ENCODE measurements at regions not wholly inside any gene's neighbourhood (a gene's known extent, or its start where the extent isn't known, plus 50 kb on each side); places are given as distances from the start of the nearest gene placed in this dataset.

GRCh38 chr12:130258863-130259262, 78.8 kb upstream of the PIWIL1 start:
- Histone ChIP-seq H3K4me1 (ENCODE audit: insufficient read depth, low read length) (no peaks in the 10 kb centered on the region), H3K9me3 (ENCODE audit: control insufficient read depth in 1 of 2, low read length in 2 of 2) (no peaks in the 10 kb centered on the region), H3K27me3 (ENCODE audit: insufficient read depth, low read length) (no peaks in the 10 kb centered on the region), H3K4me3 (ENCODE audit: low read length in 2 of 2) (no peak overlapping the region), H3K27ac (ENCODE audit: low read depth, low read length) (no peak overlapping the region), H3K36me3 (ENCODE audit: insufficient read depth, low read length) (no peaks in the 10 kb centered on the region)
- ChIA-PET CTCF (ENCODE audit: partially characterized antibody) (no interaction called here), POLR2A (ENCODE audit: partially characterized antibody) (no interaction called here)
- peaks cover 0 to 1% of the 10 kb centered on the region in 2 donors for H3K36me3 Mint-ChIP-seq
- intact Hi-C loops (cut with micrococcal nuclease): no loop called here
- no peaks in the 10 kb centered on the region for H3K27me3 Mint-ChIP-seq
- H3K4me1 Mint-ChIP-seq: no peaks in the 10 kb centered on the region
- no peak for DNase-seq
- H3K27ac Mint-ChIP-seq: no peak overlapping the region
- H3K4me3 Mint-ChIP-seq: no peak overlapping the region
- peaks cover 0 to 4% (median 2%) of the 10 kb centered on the region in 8 donors for H3K9me3 Mint-ChIP-seq

- Histone ChIP-seq H3K4me1 (ENCODE audit: insufficient read depth, low read length) (no peaks in the 10 kb centered on the region), H3K27ac (ENCODE audit: low read depth, low read length) (no peak overlapping the region), H3K36me3 (ENCODE audit: insufficient read depth, low read length) (no peaks in the 10 kb centered on the region), H3K9me3 (ENCODE audit: control insufficient read depth in 1 of 2, low read length in 2 of 2) (no peaks in the 10 kb centered on the region), H3K4me3 (ENCODE audit: low read length in 2 of 2) (no peak overlapping the region), H3K27me3 (ENCODE audit: insufficient read depth, low read length) (no peaks in the 10 kb centered on the region)
- Mint-ChIP-seq H3K36me3 (peaks cover 0 to 1% of the 10 kb centered on the region in 2 donors), H3K27ac (no peak overlapping the region), H3K4me3 (no peak overlapping the region), H3K4me1 (no peaks in the 10 kb centered on the region), H3K9me3 (peaks cover 0 to 8% (median 4%) of the 10 kb centered on the region in 8 donors), H3K27me3 (no peaks in the 10 kb centered on the region)
- ChIA-PET CTCF (ENCODE audit: partially characterized antibody) (no interaction called here), POLR2A (ENCODE audit: partially characterized antibody) (no interaction called here)
- intact Hi-C loops (cut with micrococcal nuclease): no loop called here
- no peak for DNase-seq
Observed at GRCh38 chr12:130263025-130263424, 74.7 kb upstream of the PIWIL1 start.

- ChIA-PET POLR2A (ENCODE audit: partially characterized antibody) (no interaction called here), CTCF (ENCODE audit: partially characterized antibody) (no interaction called here)
- no peaks in the 10 kb centered on the region for H3K4me1 Mint-ChIP-seq
- H3K36me3 Mint-ChIP-seq: peaks cover 0 to 1% of the 10 kb centered on the region in 2 donors
- H3K27me3 Mint-ChIP-seq: no peaks in the 10 kb centered on the region
- Histone ChIP-seq H3K9me3 (ENCODE audit: control insufficient read depth in 1 of 2, low read length in 2 of 2) (no peaks in the 10 kb centered on the region), H3K4me3 (ENCODE audit: low read length in 2 of 2) (no peak overlapping the region), H3K36me3 (ENCODE audit: insufficient read depth, low read length) (no peaks in the 10 kb centered on the region), H3K27ac (ENCODE audit: low read depth, low read length) (no peak overlapping the region), H3K4me1 (ENCODE audit: insufficient read depth, low read length) (no peaks in the 10 kb centered on the region), H3K27me3 (ENCODE audit: insufficient read depth, low read length) (no peaks in the 10 kb centered on the region)
- H3K9me3 Mint-ChIP-seq: peaks cover 0 to 8% (median 4%) of the 10 kb centered on the region in 8 donors
- H3K27ac Mint-ChIP-seq: no peak overlapping the region
- H3K4me3 Mint-ChIP-seq: no peak overlapping the region
- intact Hi-C loops (cut with micrococcal nuclease): no loop called here
- DNase-seq: no peak
Observed at GRCh38 chr12:130263996-130264395, 73.7 kb upstream of the PIWIL1 start.

GRCh38 chr12:130266751-130267150, 70.9 kb upstream of the PIWIL1 start:
- no peaks in the 10 kb centered on the region for H3K27me3 ChIP-seq (ENCODE audit: insufficient read depth, low read length)
- no peak for DNase-seq
- no peaks in the 10 kb centered on the region for H3K4me1 Mint-ChIP-seq
- no peak overlapping the region for H3K27ac ChIP-seq (ENCODE audit: low read depth, low read length)
- no peaks in the 10 kb centered on the region for H3K4me1 ChIP-seq (ENCODE audit: insufficient read depth, low read length)
- no peak overlapping the region for H3K27ac Mint-ChIP-seq
- ChIA-PET CTCF (ENCODE audit: partially characterized antibody) (no interaction called here), POLR2A (ENCODE audit: partially characterized antibody) (no interaction called here)
- H3K4me3 ChIP-seq (ENCODE audit: low read length in 2 of 2): no peak overlapping the region
- no peaks in the 10 kb centered on the region for H3K36me3 Mint-ChIP-seq
- H3K36me3 ChIP-seq (ENCODE audit: insufficient read depth, low read length): no peaks in the 10 kb centered on the region
- H3K9me3 Mint-ChIP-seq: peaks cover 0 to 6% (median 3%) of the 10 kb centered on the region in 8 donors
- intact Hi-C loops (cut with micrococcal nuclease): no loop called here
- no peak overlapping the region for H3K4me3 Mint-ChIP-seq
- H3K27me3 Mint-ChIP-seq: no peaks in the 10 kb centered on the region
- H3K9me3 ChIP-seq (ENCODE audit: control insufficient read depth in 1 of 2, low read length in 2 of 2): no peaks in the 10 kb centered on the region

GRCh38 chr12:130280231-130280630, 57.5 kb upstream of the PIWIL1 start:
- no peaks in the 10 kb centered on the region for H3K4me1 ChIP-seq (ENCODE audit: insufficient read depth, low read length)
- CTCF ChIA-PET (ENCODE audit: partially characterized antibody): interaction anchor here (0.9 to 1.1 kb wide), 2 partner anchors 11 to 12 kb away, joined by 3 to 5 read pairs; no protein-coding TSS in a partner anchor
- H3K27ac ChIP-seq (ENCODE audit: low read depth, low read length): no peak overlapping the region
- H3K4me3 Mint-ChIP-seq: no peak overlapping the region
- H3K9me3 Mint-ChIP-seq: peaks cover 0 to 18% (median 4%) of the 10 kb centered on the region in 8 donors
- no peak for DNase-seq
- POLR2A ChIA-PET (ENCODE audit: partially characterized antibody): no interaction called here
- H3K36me3 Mint-ChIP-seq: no peaks in the 10 kb centered on the region
- H3K4me1 Mint-ChIP-seq: no peaks in the 10 kb centered on the region
- no peaks in the 10 kb centered on the region for H3K36me3 ChIP-seq (ENCODE audit: insufficient read depth, low read length)
- H3K27me3 ChIP-seq (ENCODE audit: insufficient read depth, low read length): no peaks in the 10 kb centered on the region
- no peaks in the 10 kb centered on the region for H3K9me3 ChIP-seq (ENCODE audit: control insufficient read depth in 1 of 2, low read length in 2 of 2)
- intact Hi-C loops (cut with micrococcal nuclease): no loop called here
- H3K27me3 Mint-ChIP-seq: peaks cover 0 to 1% of the 10 kb centered on the region in 2 donors
- no peak overlapping the region for H3K4me3 ChIP-seq (ENCODE audit: low read length in 2 of 2)
- H3K27ac Mint-ChIP-seq: no peak overlapping the region

- peaks cover 0 to 18% (median 4%) of the 10 kb centered on the region in 8 donors for H3K9me3 Mint-ChIP-seq
- no peak for DNase-seq
- CTCF ChIA-PET (ENCODE audit: partially characterized antibody): interaction anchor here (0.6 to 1.1 kb wide), 3 partner anchors 11 to 52 kb away, joined by 3 to 5 read pairs (median 3); no protein-coding TSS in a partner anchor
- Histone ChIP-seq H3K27me3 (ENCODE audit: insufficient read depth, low read length) (no peaks in the 10 kb centered on the region), H3K4me3 (ENCODE audit: low read length in 2 of 2) (no peak overlapping the region), H3K36me3 (ENCODE audit: insufficient read depth, low read length) (no peaks in the 10 kb centered on the region), H3K9me3 (ENCODE audit: control insufficient read depth in 1 of 2, low read length in 2 of 2) (no peaks in the 10 kb centered on the region), H3K27ac (ENCODE audit: low read depth, low read length) (no peak overlapping the region), H3K4me1 (ENCODE audit: insufficient read depth, low read length) (no peaks in the 10 kb centered on the region)
- intact Hi-C loops (cut with micrococcal nuclease): no loop called here
- H3K27ac Mint-ChIP-seq: no peak overlapping the region
- H3K4me3 Mint-ChIP-seq: no peak overlapping the region
- H3K4me1 Mint-ChIP-seq: no peaks in the 10 kb centered on the region
- H3K36me3 Mint-ChIP-seq: no peaks in the 10 kb centered on the region
- POLR2A ChIA-PET (ENCODE audit: partially characterized antibody): no interaction called here
- H3K27me3 Mint-ChIP-seq: peaks cover 0 to 1% of the 10 kb centered on the region in 2 donors
Observed at GRCh38 chr12:130280742-130281141, 56.9 kb upstream of the PIWIL1 start.

GRCh38 chr12:130281153-130281799, 56.4 kb upstream of the PIWIL1 start:
- Mint-ChIP-seq H3K4me3 (peak overlapping the region in 2 of 8 donors; percentile 17 to 46), H3K27me3 (peaks cover 0 to 1% of the 10 kb centered on the region in 2 donors), H3K9me3 (peaks cover 0 to 18% (median 4%) of the 10 kb centered on the region in 8 donors), H3K36me3 (no peaks in the 10 kb centered on the region), H3K27ac (no peak overlapping the region), H3K4me1 (no peaks in the 10 kb centered on the region)
- POLR2A ChIA-PET (ENCODE audit: partially characterized antibody): no interaction called here
- Histone ChIP-seq H3K27ac (ENCODE audit: low read depth, low read length) (no peak overlapping the region), H3K4me3 (ENCODE audit: low read length in 2 of 2) (no peak overlapping the region), H3K4me1 (ENCODE audit: insufficient read depth, low read length) (no peaks in the 10 kb centered on the region), H3K27me3 (ENCODE audit: insufficient read depth, low read length) (no peaks in the 10 kb centered on the region), H3K9me3 (ENCODE audit: control insufficient read depth in 1 of 2, low read length in 2 of 2) (no peaks in the 10 kb centered on the region), H3K36me3 (ENCODE audit: insufficient read depth, low read length) (no peaks in the 10 kb centered on the region)
- peak in 3 of 5 donors; percentile 9 to 23 (median 14) for DNase-seq
- CTCF ChIA-PET (ENCODE audit: partially characterized antibody): interaction anchor here (0.6 to 1.1 kb wide), 5 partner anchors 11 to 51 kb away, joined by 3 to 5 read pairs (median 3); no protein-coding TSS in a partner anchor
- intact Hi-C loops (cut with micrococcal nuclease): no loop called here
